H9 (cell line): ENCODE measurements at regions not wholly inside any gene's neighbourhood (a gene's known extent, or its start where the extent isn't known, plus 50 kb on each side); places are given as distances from the start of the nearest gene placed in this dataset.

Experiments
- DNase-seq: peaks from one replicate; pipeline ENCODE4 v3.0.0-alpha.2; 2017
- H2AFZ ChIP-seq: one replicate; pipeline ENCODE4 v1.6.1; 2013; ENCODE audit warnings: mild to moderate bottlenecking, low read length, control low read depth, moderate library complexity
- H2AK5ac ChIP-seq: 2 replicates; pipeline ENCODE4 v1.6.1; 2013; ENCODE audit warnings: low read length, control low read depth, mixed read lengths; ENCODE audit not compliant: insufficient read length
- H2BK120ac ChIP-seq: one replicate; pipeline ENCODE4 v1.6.1; 2013; ENCODE audit warnings: low read depth, mild to moderate bottlenecking, low read length, control low read depth, inconsistent platforms; ENCODE audit not compliant: poor library complexity, severe bottlenecking
- H2BK12ac ChIP-seq: 2 replicates; pipeline ENCODE4 v1.6.1; 2013; ENCODE audit warnings: low read length, control low read depth, mixed read lengths, low read depth; ENCODE audit not compliant: insufficient read length
- H2BK15ac ChIP-seq: 2 replicates; pipeline ENCODE4 v1.6.1; 2013; ENCODE audit warnings: low read depth, low read length, control low read depth
- H2BK20ac ChIP-seq: one replicate; pipeline ENCODE4 v1.6.1; 2013; ENCODE audit warnings: low read depth, mild to moderate bottlenecking, low read length, control low read depth, inconsistent platforms; ENCODE audit not compliant: poor library complexity, severe bottlenecking
- H2BK5ac ChIP-seq: 2 replicates; pipeline ENCODE4 v1.6.1; 2013; ENCODE audit warnings: low read length, control low read depth, mixed read lengths; ENCODE audit not compliant: insufficient read length
- H3K14ac ChIP-seq: 2 replicates; pipeline ENCODE4 v1.6.1; 2013; ENCODE audit warnings: low read length, control low read depth; ENCODE audit not compliant: insufficient read depth
- H3K18ac ChIP-seq: 2 replicates; pipeline ENCODE4 v1.6.1; 2013; ENCODE audit warnings: low read depth, mild to moderate bottlenecking, mixed read lengths, low read length, control low read depth; ENCODE audit not compliant: insufficient read length
- H3K23ac ChIP-seq: 2 replicates; pipeline ENCODE4 v1.6.1; 2013; ENCODE audit warnings: low read length, control low read depth, mixed read lengths, low read depth; ENCODE audit not compliant: insufficient read length
- H3K23me2 ChIP-seq: 2 replicates; pipeline ENCODE4 v1.6.1; 2013; ENCODE audit warnings: low read depth, mild to moderate bottlenecking, mixed read lengths, low read length, control low read depth; ENCODE audit not compliant: insufficient read length, poor library complexity, severe bottlenecking
- H3K27ac ChIP-seq: 2 replicates; pipeline ENCODE4 v1.5.1; 2013; ENCODE audit warnings: low read length, control low read depth, mixed read lengths, low read depth; ENCODE audit not compliant: insufficient read length
- H3K27me3 ChIP-seq: 2 replicates; pipeline ENCODE4 v1.6.1; 2013; ENCODE audit warnings: low read length, control low read depth, inconsistent platforms; ENCODE audit not compliant: insufficient read depth
- H3K4ac ChIP-seq: 2 replicates; pipeline ENCODE4 v1.6.1; 2013; ENCODE audit warnings: low read depth, mild to moderate bottlenecking, control low read depth, inconsistent platforms, low read length, moderate library complexity
- H3K4me1 ChIP-seq: 2 replicates; pipeline ENCODE4 v1.6.1; 2013; ENCODE audit warnings: low read length, control low read depth, inconsistent platforms; ENCODE audit not compliant: insufficient read depth
- H3K4me2 ChIP-seq: 2 replicates; pipeline ENCODE4 v1.6.1; 2013; ENCODE audit warnings: low read length, control low read depth, mixed read lengths; ENCODE audit not compliant: insufficient read length, insufficient read depth
- H3K56ac ChIP-seq: 2 replicates; pipeline ENCODE4 v1.6.1; 2013; ENCODE audit warnings: low read depth, mild to moderate bottlenecking, mixed read lengths, low read length, control low read depth; ENCODE audit not compliant: insufficient read length
- H3K79me1 ChIP-seq: 2 replicates; pipeline ENCODE4 v1.6.1; 2013; ENCODE audit warnings: low read depth, mild to moderate bottlenecking, moderate library complexity, low read length, control low read depth, inconsistent platforms; ENCODE audit not compliant: insufficient read depth, poor library complexity, severe bottlenecking
- H3K79me2 ChIP-seq: 2 replicates; pipeline ENCODE4 v1.6.1; 2013; ENCODE audit warnings: low read length, control low read depth, inconsistent platforms; ENCODE audit not compliant: insufficient read depth
- H3K9ac ChIP-seq: 2 replicates; pipeline ENCODE4 v1.6.1; 2013; ENCODE audit warnings: low read length, control low read depth, mixed read lengths; ENCODE audit not compliant: insufficient read length; ENCODE audit errors: extremely low read depth
- H3K9me3 ChIP-seq: one replicate; pipeline ENCODE4 v1.6.1; 2013; ENCODE audit warnings: low read depth, low read length, inconsistent platforms; ENCODE audit not compliant: control insufficient read depth
- H3T11ph ChIP-seq: one replicate; pipeline ENCODE4 v1.6.1; 2013; ENCODE audit warnings: mild to moderate bottlenecking, low read length, control low read depth, inconsistent platforms
- H4K20me1 ChIP-seq: one replicate; pipeline ENCODE4 v1.6.1; 2013; ENCODE audit not compliant: control insufficient read depth, insufficient read length, insufficient read depth
- H4K5ac ChIP-seq: 2 replicates; pipeline ENCODE4 v1.6.1; 2013; ENCODE audit warnings: low read depth, mild to moderate bottlenecking, mixed read lengths, low read length, control low read depth; ENCODE audit not compliant: insufficient read length
- H4K8ac ChIP-seq: replicated peaks from 2 replicates; pipeline ENCODE4 v1.6.1; 2013; ENCODE audit warnings: low read length, control low read depth, mixed read lengths, low read depth; ENCODE audit not compliant: insufficient read length
- H4K91ac ChIP-seq: 2 replicates; pipeline ENCODE4 v1.6.1; 2013; ENCODE audit warnings: low read depth, mild to moderate bottlenecking, moderate library complexity, mixed read lengths, low read length, control low read depth; ENCODE audit not compliant: insufficient read length
- H3K27ac Mint-ChIP-seq, 3 experiments: 2 replicates in 2 of 3; 3 replicates in 1 of 3; pipeline ENCODE4 v1.8.0; 2020 to 2021; ENCODE audit warnings: mixed read lengths in 3 of 3, mild to moderate bottlenecking in 1 of 3, moderate library complexity in 1 of 3
- H3K27me3 Mint-ChIP-seq: 2 replicates; pipeline ENCODE4 v1.8.0; 2021; ENCODE audit warnings: low read depth, mild to moderate bottlenecking, moderate library complexity, mixed read lengths
- H3K36me3 Mint-ChIP-seq, 3 experiments: 2 replicates in 2 of 3; 3 replicates in 1 of 3; pipeline ENCODE4 v1.8.0; 2020 to 2021; ENCODE audit warnings: low read depth in 3 of 3, mixed read lengths in 3 of 3; ENCODE audit not compliant: insufficient read depth in 1 of 3
- H3K4me1 Mint-ChIP-seq, 2 experiments: 2 replicates each; pipeline ENCODE4 v1.8.0; 2020; ENCODE audit warnings: mixed read lengths in 2 of 2
- H3K4me3 Mint-ChIP-seq, 2 experiments: 2 replicates in 1 of 2; 3 replicates in 1 of 2; pipeline ENCODE4 v1.8.0; 2020 to 2021; ENCODE audit warnings: mild to moderate bottlenecking in 2 of 2, mixed read lengths in 2 of 2, moderate library complexity in 1 of 2
- H3K9me3 Mint-ChIP-seq, 2 experiments: 2 replicates in 1 of 2; 3 replicates in 1 of 2; pipeline ENCODE4 v1.8.0; 2020; ENCODE audit warnings: mild to moderate bottlenecking in 2 of 2, mixed read lengths in 2 of 2, moderate library complexity in 1 of 2
- WGBS: extraction: QIAGEN DNeasy Blood & Tissue Kit; methylation state at CpG from one replicate; pipeline ENCODE4 v1.1.7; 2013; ENCODE audit warnings: missing lambda C conversion rate, low lambda C conversion rate, mixed read lengths; ENCODE audit not compliant: insufficient read length; ENCODE audit errors: extremely low coverage; 5-methylcytosine and 5-hydroxymethylcytosine counted together
- TF ChIP-seq, protein P1 (sequence below): fragments of 200-600 bp; sonication (generic); conservative IDR thresholded peaks from 3 replicates; pipeline ENCODE4 v1.8.0; 2021; ENCODE audit warnings: antibody characterized with exemption, mild to moderate bottlenecking

DNA sequence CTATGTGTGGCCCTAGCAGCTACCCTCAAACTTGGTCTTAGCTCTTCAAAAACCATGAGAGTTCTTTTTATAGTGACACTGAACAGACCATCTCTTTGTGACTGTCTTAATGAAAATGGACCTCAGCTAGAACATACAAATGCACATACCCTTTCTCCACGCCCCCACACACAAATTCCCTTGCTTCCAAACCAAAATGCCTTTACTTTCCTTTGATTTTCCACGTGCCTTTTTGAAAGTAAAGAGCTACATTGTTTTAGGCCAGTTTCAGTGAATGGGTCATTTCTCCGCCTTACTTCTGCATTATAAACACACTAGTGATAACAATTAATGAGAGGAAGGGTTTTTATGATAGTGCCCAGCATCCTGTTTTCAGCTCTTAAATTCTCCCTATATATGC is 105.8 kb upstream of the EFNA5 start:
- TF ChIP-seq, protein P1, sequence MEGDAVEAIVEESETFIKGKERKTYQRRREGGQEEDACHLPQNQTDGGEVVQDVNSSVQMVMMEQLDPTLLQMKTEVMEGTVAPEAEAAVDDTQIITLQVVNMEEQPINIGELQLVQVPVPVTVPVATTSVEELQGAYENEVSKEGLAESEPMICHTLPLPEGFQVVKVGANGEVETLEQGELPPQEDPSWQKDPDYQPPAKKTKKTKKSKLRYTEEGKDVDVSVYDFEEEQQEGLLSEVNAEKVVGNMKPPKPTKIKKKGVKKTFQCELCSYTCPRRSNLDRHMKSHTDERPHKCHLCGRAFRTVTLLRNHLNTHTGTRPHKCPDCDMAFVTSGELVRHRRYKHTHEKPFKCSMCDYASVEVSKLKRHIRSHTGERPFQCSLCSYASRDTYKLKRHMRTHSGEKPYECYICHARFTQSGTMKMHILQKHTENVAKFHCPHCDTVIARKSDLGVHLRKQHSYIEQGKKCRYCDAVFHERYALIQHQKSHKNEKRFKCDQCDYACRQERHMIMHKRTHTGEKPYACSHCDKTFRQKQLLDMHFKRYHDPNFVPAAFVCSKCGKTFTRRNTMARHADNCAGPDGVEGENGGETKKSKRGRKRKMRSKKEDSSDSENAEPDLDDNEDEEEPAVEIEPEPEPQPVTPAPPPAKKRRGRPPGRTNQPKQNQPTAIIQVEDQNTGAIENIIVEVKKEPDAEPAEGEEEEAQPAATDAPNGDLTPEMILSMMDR, result no peak

More for the DNA sequence above, 105.8 kb upstream of the EFNA5 start:
- Histone ChIP-seq H3K9me3 (peaks cover 8% of the 10 kb centered on the region), H2BK15ac (no peak overlapping the region), H3K4me1 (peaks cover 9% of the 10 kb centered on the region; the same call in 1 of the 2 replicates), H3K79me2 (no peaks in the 10 kb centered on the region), H3K23me2 (no peaks in the 10 kb centered on the region), H2BK20ac (no peak overlapping the region), H4K8ac (no peak overlapping the region), H3K79me1 (no peaks in the 10 kb centered on the region), H3K4ac (no peak overlapping the region), H2BK120ac (no peak overlapping the region), H2AFZ (no peak overlapping the region), H2AK5ac (no peak overlapping the region), H3K18ac (no peak overlapping the region), H3K9ac (no peak overlapping the region), H3K4me2 (no peak overlapping the region), H4K5ac (no peak overlapping the region), H3K56ac (no peak overlapping the region), H2BK5ac (no peak overlapping the region), H4K91ac (no peak overlapping the region), H3K14ac (no peak overlapping the region), H3T11ph (no peak overlapping the region), H2BK12ac (no peak overlapping the region), H3K27ac (no peak overlapping the region), H3K27me3 (no peaks in the 10 kb centered on the region), H4K20me1 (no peaks in the 10 kb centered on the region), H3K23ac (no peak overlapping the region)
- Mint-ChIP-seq H3K4me1 (peaks cover 47 to 48% of the 10 kb centered on the region in 2 experiments), H3K9me3 (peaks cover 7 to 10% of the 10 kb centered on the region in 2 experiments; a peak in 4 of 5 replicates), H3K27ac (peak overlapping the region in 1 of 3 experiments; percentile 62; a peak in 1 of 7 replicates), H3K36me3 (peaks cover 0 to 10% (median 7%) of the 10 kb centered on the region in 3 experiments; a peak in 6 of 7 replicates), H3K27me3 (no peaks in the 10 kb centered on the region), H3K4me3 (no peak overlapping the region)
- WGBS, result no CpG with 5 or more reads among the region's 3 CpGs
- DNase-seq, result no peak
